K562 (cell line): ENCODE measurements at regions not wholly inside any gene's neighbourhood (a gene's known extent, or its start where the extent isn't known, plus 50 kb on each side); places are given as distances from the start of the nearest gene placed in this dataset.

Experiments
- ATAC-seq: fragments of 200-7000 bp; cut with Tn5 transposase; 3 replicates; pipeline ENCODE4 v1.9.1; 2020; ENCODE audit warnings: moderate library complexity
- BruUV-seq: library from RNA; stranded (reverse); fragments of 400-500 nt; replicated peaks from 2 replicates; lab custom pipeline; 2021; lab: Mats Ljungman, UMichigan
- CTCF ChIA-PET: fragments of 300-600 bp; formaldehyde crosslinking; extraction: SDS; loops from one replicate; lab custom pipeline; 2021; ENCODE audit warnings: low intra/inter-chr PET ratio; lab: Yijun Ruan, JAX
- POLR2A ChIA-PET: fragments of 300-600, 350-650 bp; sonication (Branson Sonifier 250); formaldehyde crosslinking; extraction: SDS; loops from one replicate; lab custom pipeline; 2021; ENCODE audit warnings: antibody characterized with exemption, inconsistent platforms; lab: Yijun Ruan, JAX
- DNase-seq, 4 experiments: peaks; one replicate each; pipeline versions ENCODE4 v3.0.0 to v3.0.0-alpha.2; 2011 to 2018; ENCODE audit warnings: low spot score in 3 of 4, mixed read lengths in 3 of 4; ENCODE audit errors: extremely low read depth in 1 of 4
- FAIRE-seq: peaks from 2 replicates; lab custom pipeline; 2011; peaks lifted over from hg19 to GRCh38; lab: Jason Lieb, UNC
- H2AFZ ChIP-seq: 2 replicates; pipeline ENCODE4 v1.6.0; 2011; ENCODE audit warnings: low read depth, low read length, control low read depth, inconsistent platforms
- H3K27ac ChIP-seq: fragments of 200-600 bp; 3 replicates; pipeline ENCODE4 v1.8.0; 2011; ENCODE audit warnings: low read depth, mild to moderate bottlenecking, control low read depth, inconsistent platforms, low read length, moderate library complexity, mixed read lengths; ENCODE audit errors: extremely low read depth
- H3K27me3 ChIP-seq, 2 experiments: fragments of 300-600 bp in 1 of 2; 2 replicates in 1 of 2; 3 replicates in 1 of 2; pipeline versions ENCODE4 v1.6.0 to v1.8.0; 2011; ENCODE audit warnings: inconsistent platforms in 2 of 2, low read length in 2 of 2, mild to moderate bottlenecking in 1 of 2, mixed read lengths in 1 of 2, moderate library complexity in 1 of 2; ENCODE audit not compliant: control insufficient read depth in 2 of 2, insufficient read depth in 2 of 2
- H3K36me3 ChIP-seq: fragments of 300-600 bp; 3 replicates; pipeline ENCODE4 v1.8.0; 2011; ENCODE audit warnings: mild to moderate bottlenecking, low read length, inconsistent platforms; ENCODE audit not compliant: control insufficient read depth, insufficient read depth
- H3K4me1 ChIP-seq, 2 experiments: fragments of 200-600 bp in 1 of 2; replicated peaks in 1 of 2; 2 replicates in 1 of 2; 3 replicates in 1 of 2; pipeline versions ENCODE4 v1.5.1 to v1.8.0; 2011; ENCODE audit warnings: inconsistent platforms in 2 of 2, low read length in 2 of 2, mild to moderate bottlenecking in 1 of 2, mixed read lengths in 1 of 2, moderate library complexity in 1 of 2; ENCODE audit not compliant: control insufficient read depth in 2 of 2, insufficient read depth in 2 of 2
- H3K4me2 ChIP-seq: 2 replicates; pipeline ENCODE4 v1.6.1; 2011; ENCODE audit warnings: low read length, control low read depth, inconsistent platforms, mixed read lengths; ENCODE audit not compliant: insufficient read depth
- H3K4me3 ChIP-seq: fragments of 200-600 bp; sonication (generic), shearing (Covaris generic); 2 replicates; pipeline ENCODE4 v1.5.1; 2016; ENCODE audit warnings: control low read depth, inconsistent platforms
- H3K79me2 ChIP-seq: fragments of 200-600 bp; 3 replicates; pipeline ENCODE4 v1.8.0; 2011; ENCODE audit warnings: low read length, inconsistent platforms; ENCODE audit not compliant: control insufficient read depth, insufficient read depth
- H3K9ac ChIP-seq, 2 experiments: 2 replicates each; pipeline versions ENCODE4 v1.6.0 to v1.6.1; 2011; ENCODE audit warnings: low read depth in 2 of 2, low read length in 2 of 2, control low read depth in 1 of 2, inconsistent platforms in 1 of 2, mild to moderate bottlenecking in 1 of 2, mixed read lengths in 1 of 2; ENCODE audit not compliant: insufficient read depth in 1 of 2
- H3K9me1 ChIP-seq: one replicate; pipeline ENCODE4 v1.6.0; 2011; ENCODE audit warnings: inconsistent platforms, mild to moderate bottlenecking, low read length, moderate library complexity; ENCODE audit not compliant: control insufficient read depth, insufficient read depth
- H3K9me3 ChIP-seq: replicated peaks from 2 replicates; pipeline ENCODE4 v1.5.1; 2011; ENCODE audit warnings: low read depth, low read length, inconsistent platforms; ENCODE audit not compliant: control insufficient read depth, insufficient read depth
- H4K20me1 ChIP-seq: replicated peaks from 2 replicates; pipeline ENCODE4 v1.6.1; 2011; ENCODE audit warnings: low read length, inconsistent platforms, mixed read lengths; ENCODE audit not compliant: control insufficient read depth, insufficient read depth
- BACH1 ChIP-seq: fragments of 200-800 bp; sonication (Bioruptor generic); IDR thresholded peaks from 2 replicates; pipeline ENCODE4 v1.6.1; 2016; ENCODE audit warnings: missing genetic modification characterization, missing compliant biosample characterization
- RAD21 ChIP-seq, 2 experiments: fragments of 250-450 bp in 1 of 2; fragments of 450-650 bp in 1 of 2; sonication (Bioruptor Pico) in 1 of 2; formaldehyde crosslinking in 1 of 2; IDR thresholded peaks in 1 of 2; conservative IDR thresholded peaks in 1 of 2; 2 replicates each; pipeline versions ENCODE4 v1.4.0 to v1.8.0; 2020 to 2022; ENCODE audit warnings: mild to moderate bottlenecking in 2 of 2, moderate library complexity in 1 of 2
- XRCC3 ChIP-seq: fragments of 450-650 bp; IDR thresholded peaks from 2 replicates; pipeline ENCODE4 v1.6.1; 2017; ENCODE audit warnings: mild to moderate bottlenecking, moderate library complexity
- XRCC4 ChIP-seq: IDR thresholded peaks from one replicate; pipeline ENCODE4 v1.6.1; 2011; ENCODE audit not compliant: insufficient read depth, insufficient read length; ENCODE audit errors: extremely low read depth
- YBX1 ChIP-seq: fragments of 450-650 bp; IDR thresholded peaks from 2 replicates; pipeline ENCODE4 v1.7.1; 2016; ENCODE audit warnings: mild to moderate bottlenecking
- ZNF561 ChIP-seq: fragments of 450-650 bp; formaldehyde crosslinking; conservative IDR thresholded peaks from 2 replicates; pipeline ENCODE4 v1.4.0; 2020; ENCODE audit warnings: mild to moderate bottlenecking, moderate library complexity
- ZNF586 ChIP-seq: fragments of 450-650 bp; formaldehyde crosslinking; conservative IDR thresholded peaks from 2 replicates; pipeline ENCODE4 v1.4.0; 2020; ENCODE audit warnings: mild to moderate bottlenecking, moderate library complexity
- WGBS: fragments of 100-300 bp; shearing (Covaris generic); methylation state at CpG from one replicate; pipeline ENCODE4 v1.1.6; 2016; ENCODE audit warnings: low coverage, mixed read lengths; ENCODE audit not compliant: insufficient coverage; ENCODE audit errors: missing lambda C conversion rate; 5-methylcytosine and 5-hydroxymethylcytosine counted together
- in situ Hi-C: fragments of 300-500 bp; cut with MboI; formaldehyde crosslinking; loops from 4 replicates; pipeline ENCODE4 v1.15.0; 2018; ENCODE audit warnings: inconsistent platforms, mixed read lengths
- intact Hi-C: fragments of 100-400 bp; cut with micrococcal nuclease; formaldehyde crosslinking; loops from 2 replicates; pipeline ENCODE4 v1.14.2; 2022
- TF ChIP-seq, protein P1 (sequence below), 2 experiments: fragments of 450-650 bp; formaldehyde crosslinking in 1 of 2; IDR thresholded peaks; 2 replicates each; pipeline versions ENCODE4 v1.4.0 to v1.6.1; 2014 to 2020; ENCODE audit warnings: mild to moderate bottlenecking in 2 of 2, borderline replicate concordance in 1 of 2, low read depth in 1 of 2

DNA sequence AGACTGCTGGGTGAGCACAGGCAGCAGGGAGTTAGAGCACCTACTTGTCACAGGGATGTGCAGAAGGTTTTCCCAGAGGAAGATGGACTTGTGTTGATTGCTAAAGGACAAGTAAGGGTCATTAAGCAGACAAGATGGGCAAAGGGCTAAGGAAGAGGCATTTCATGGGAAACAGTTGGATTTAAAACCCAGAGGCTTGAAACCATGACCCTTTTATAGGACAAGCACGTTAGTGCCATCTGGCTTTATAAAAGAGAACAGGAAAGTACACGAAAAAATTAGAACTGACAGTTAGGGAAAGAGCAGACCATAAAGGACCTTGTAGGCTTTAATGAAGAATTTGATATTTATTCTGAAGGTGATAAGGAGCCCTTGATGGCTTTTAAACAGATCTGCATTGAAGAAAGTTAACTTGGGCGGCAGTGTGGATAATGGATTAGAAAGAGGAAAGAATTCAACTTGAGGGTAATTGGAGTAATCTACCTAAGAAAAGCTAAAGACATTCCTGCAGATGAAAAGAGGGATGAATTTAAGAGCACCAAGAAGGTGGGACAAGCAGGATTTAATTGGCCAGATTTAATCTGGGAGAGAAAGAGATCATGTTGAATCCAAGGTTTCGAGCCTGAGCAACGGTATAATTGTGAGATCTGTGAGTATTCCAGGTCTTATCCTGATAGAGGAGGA, 68.6 kb downstream of the ZC3H11B start (continued):
- no peak for TF ChIP-seq BACH1
- TF ChIP-seq ZNF561 (CRISPR knock-in tag) = no peak
- TF ChIP-seq RAD21 (CRISPR knock-in tag; conservative IDR thresholded peaks at IDR 0.05 in 1 of 2, IDR thresholded peaks at IDR 0.05 in 1 of 2) = no peak
- no peak for TF ChIP-seq XRCC4
- TF ChIP-seq XRCC3 = no peak
- no peak for TF ChIP-seq ZNF586 (CRISPR knock-in tag)

DNA sequence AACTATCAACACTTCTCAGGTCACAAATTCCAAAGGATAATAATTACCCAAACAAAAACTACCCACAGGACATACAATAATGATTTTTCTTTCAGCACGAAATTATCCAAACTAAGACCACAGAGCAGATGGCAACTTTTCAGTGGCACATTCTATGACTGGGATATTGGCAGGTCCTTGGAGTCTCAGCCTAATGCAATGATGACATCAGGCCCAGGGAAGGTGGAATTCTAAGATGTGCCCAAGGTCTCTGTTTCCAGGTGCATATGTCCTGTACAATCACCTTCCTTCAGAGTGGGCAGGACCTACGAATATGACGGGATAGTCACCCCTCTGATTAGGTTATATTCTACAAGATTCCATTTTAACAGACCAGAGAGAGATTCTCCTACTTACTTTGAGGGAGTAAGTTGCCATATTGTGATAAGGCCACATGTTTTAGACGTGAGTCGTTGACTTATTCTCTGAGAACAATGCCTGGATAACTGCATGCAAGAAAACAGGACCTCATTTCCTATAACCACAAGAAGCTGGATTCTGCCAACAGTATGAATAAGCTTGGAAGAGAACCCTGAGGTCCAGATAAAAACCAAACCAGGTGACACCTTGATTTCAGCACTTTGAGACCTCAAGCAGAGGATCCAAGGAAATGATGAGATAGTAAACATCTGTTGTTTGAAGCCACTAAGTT, 69.9 kb downstream of the ZC3H11B start:
- Histone ChIP-seq H4K20me1 (no peaks in the 10 kb centered on the region), H3K4me3 (no peak overlapping the region), H3K36me3 (no peaks in the 10 kb centered on the region), H3K9me3 (no peaks in the 10 kb centered on the region), H3K9me1 (no peaks in the 10 kb centered on the region), H3K4me2 (no peak overlapping the region), H2AFZ (no peak overlapping the region), H3K27ac (no peak overlapping the region), H3K27me3 (no peaks in the 10 kb centered on the region; a peak in 2 of 5 replicates), H3K79me2 (no peaks in the 10 kb centered on the region), H3K9ac (no peak overlapping the region), H3K4me1 (no peaks in the 10 kb centered on the region)
- FAIRE-seq = no peak
- in situ Hi-C loops (no loop called here), intact Hi-C loops (no loop called here)
- ATAC-seq = no peak
- DNase-seq = no peak
- POLR2A ChIA-PET = no interaction called here
- BruUV-seq = no TSS peak
- 0% methylated on average over 5 of the region's 5 CpGs for WGBS
- CTCF ChIA-PET = no interaction called here
- no peak for TF ChIP-seq YBX1
- TF ChIP-seq, protein P1, sequence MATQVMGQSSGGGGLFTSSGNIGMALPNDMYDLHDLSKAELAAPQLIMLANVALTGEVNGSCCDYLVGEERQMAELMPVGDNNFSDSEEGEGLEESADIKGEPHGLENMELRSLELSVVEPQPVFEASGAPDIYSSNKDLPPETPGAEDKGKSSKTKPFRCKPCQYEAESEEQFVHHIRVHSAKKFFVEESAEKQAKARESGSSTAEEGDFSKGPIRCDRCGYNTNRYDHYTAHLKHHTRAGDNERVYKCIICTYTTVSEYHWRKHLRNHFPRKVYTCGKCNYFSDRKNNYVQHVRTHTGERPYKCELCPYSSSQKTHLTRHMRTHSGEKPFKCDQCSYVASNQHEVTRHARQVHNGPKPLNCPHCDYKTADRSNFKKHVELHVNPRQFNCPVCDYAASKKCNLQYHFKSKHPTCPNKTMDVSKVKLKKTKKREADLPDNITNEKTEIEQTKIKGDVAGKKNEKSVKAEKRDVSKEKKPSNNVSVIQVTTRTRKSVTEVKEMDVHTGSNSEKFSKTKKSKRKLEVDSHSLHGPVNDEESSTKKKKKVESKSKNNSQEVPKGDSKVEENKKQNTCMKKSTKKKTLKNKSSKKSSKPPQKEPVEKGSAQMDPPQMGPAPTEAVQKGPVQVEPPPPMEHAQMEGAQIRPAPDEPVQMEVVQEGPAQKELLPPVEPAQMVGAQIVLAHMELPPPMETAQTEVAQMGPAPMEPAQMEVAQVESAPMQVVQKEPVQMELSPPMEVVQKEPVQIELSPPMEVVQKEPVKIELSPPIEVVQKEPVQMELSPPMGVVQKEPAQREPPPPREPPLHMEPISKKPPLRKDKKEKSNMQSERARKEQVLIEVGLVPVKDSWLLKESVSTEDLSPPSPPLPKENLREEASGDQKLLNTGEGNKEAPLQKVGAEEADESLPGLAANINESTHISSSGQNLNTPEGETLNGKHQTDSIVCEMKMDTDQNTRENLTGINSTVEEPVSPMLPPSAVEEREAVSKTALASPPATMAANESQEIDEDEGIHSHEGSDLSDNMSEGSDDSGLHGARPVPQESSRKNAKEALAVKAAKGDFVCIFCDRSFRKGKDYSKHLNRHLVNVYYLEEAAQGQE (IDR thresholded peaks at IDR 0.05; ENCODE audit: borderline replicate concordance) = no peak
- TF ChIP-seq, protein P1 (CRISPR knock-in tag; IDR thresholded peaks at IDR 0.05; ENCODE audit: low read depth) = no peak
